Neural progenitor cell (in vitro differentiated cells): ENCODE measurements at regions not wholly inside any gene's neighbourhood (a gene's known extent, or its start where the extent isn't known, plus 50 kb on each side); places are given as distances from the start of the nearest gene placed in this dataset.

Experiments used
- DNase-seq: peaks from one replicate; pipeline ENCODE4 v3.0.0-alpha.2; 2016; ENCODE audit warnings: low spot score
- H2AFZ ChIP-seq: fragments of 200-600 bp; sonication (generic); replicated peaks from 2 replicates; pipeline ENCODE4 v1.6.1; 2016; ENCODE audit warnings: antibody characterized with exemption
- H3F3A ChIP-seq: fragments of 200-600 bp; sonication (generic); 2 replicates; pipeline ENCODE4 v1.6.1; 2016; ENCODE audit warnings: antibody characterized with exemption, low read depth
- H3K27ac ChIP-seq: fragments of 200-600 bp; sonication (generic); 2 replicates; pipeline ENCODE4 v1.5.1; 2016; ENCODE audit warnings: mild to moderate bottlenecking
- H3K27me3 ChIP-seq: fragments of 200-600 bp; sonication (generic); 2 replicates; pipeline ENCODE4 v1.6.1; 2016; ENCODE audit warnings: mild to moderate bottlenecking, moderate library complexity
- H3K36me3 ChIP-seq: fragments of 200-600 bp; sonication (generic); 2 replicates; pipeline ENCODE4 v1.5.1; 2016
- H3K4me1 ChIP-seq: fragments of 200-600 bp; sonication (generic); 2 replicates; pipeline ENCODE4 v1.6.1; 2016; ENCODE audit warnings: mixed run types
- H3K4me2 ChIP-seq: fragments of 200-600 bp; sonication (generic); 2 replicates; pipeline ENCODE4 v1.6.1; 2016
- H3K4me3 ChIP-seq: fragments of 200-600 bp; sonication (generic); 2 replicates; pipeline ENCODE4 v1.5.1; 2016
- H3K79me2 ChIP-seq: fragments of 200-600 bp; sonication (generic); 2 replicates; pipeline ENCODE4 v1.6.1; 2016; ENCODE audit warnings: low read depth
- H3K9ac ChIP-seq: fragments of 200-600 bp; sonication (generic); 2 replicates; pipeline ENCODE4 v1.6.1; 2016
- H3K9me3 ChIP-seq: fragments of 200-600 bp; sonication (generic); 2 replicates; pipeline ENCODE4 v1.5.1; 2016; ENCODE audit warnings: low read depth
- H4K20me1 ChIP-seq: fragments of 200-600 bp; sonication (generic); 2 replicates; pipeline ENCODE4 v1.6.1; 2016; ENCODE audit warnings: low read depth
- H3K27ac Mint-ChIP-seq: 3 replicates; pipeline ENCODE4 v1.8.0; 2021; ENCODE audit warnings: mixed read lengths
- H3K27me3 Mint-ChIP-seq: 2 replicates; pipeline ENCODE4 v1.8.0; 2022; ENCODE audit warnings: low read depth, mild to moderate bottlenecking, inconsistent platforms, moderate library complexity, mixed read lengths; ENCODE audit not compliant: insufficient read depth
- H3K36me3 Mint-ChIP-seq: 3 replicates; pipeline ENCODE4 v1.8.0; 2021; ENCODE audit warnings: mixed read lengths
- H3K4me1 Mint-ChIP-seq: 3 replicates; pipeline ENCODE4 v1.8.0; 2021; ENCODE audit warnings: mixed read lengths
- H3K4me3 Mint-ChIP-seq: 3 replicates; pipeline ENCODE4 v1.8.0; 2021; ENCODE audit warnings: mild to moderate bottlenecking, moderate library complexity, mixed read lengths
- H3K9me3 Mint-ChIP-seq: 3 replicates; pipeline ENCODE4 v1.8.0; 2020; ENCODE audit warnings: mixed read lengths
- CTCF ChIP-seq: fragments of 200-600 bp; sonication (generic); IDR thresholded peaks from 2 replicates; pipeline ENCODE4 v1.5.1; 2017; ENCODE audit warnings: antibody characterized with exemption, mild to moderate bottlenecking
- EZH2 ChIP-seq: fragments of 200-600 bp; sonication (generic); IDR thresholded peaks from 2 replicates; pipeline ENCODE4 v1.6.1; 2017; ENCODE audit warnings: antibody characterized with exemption, mild to moderate bottlenecking, moderate library complexity
- EZH2phosphoT487 ChIP-seq: fragments of 200-600 bp; sonication (generic); IDR thresholded peaks from 2 replicates; pipeline ENCODE4 v1.6.1; 2017; ENCODE audit warnings: antibody characterized with exemption

- Histone ChIP-seq H3K27ac (no peak overlapping the region), H4K20me1 (no peaks in the 10 kb centered on the region), H3K4me1 (no peaks in the 10 kb centered on the region), H3K9ac (no peak overlapping the region), H3K4me2 (no peak overlapping the region), H3K27me3 (no peaks in the 10 kb centered on the region), H3K79me2 (no peaks in the 10 kb centered on the region), H3K4me3 (no peak overlapping the region), H2AFZ (no peak overlapping the region), H3F3A (no peaks in the 10 kb centered on the region), H3K9me3 (no peaks in the 10 kb centered on the region), H3K36me3 (no peaks in the 10 kb centered on the region)
- no peaks in the 10 kb centered on the region for H3K36me3 Mint-ChIP-seq
- TF ChIP-seq CTCF (no peak), EZH2phosphoT487 (no peak), EZH2 (no peak)
- peaks cover 3% of the 10 kb centered on the region for H3K9me3 Mint-ChIP-seq
- H3K27ac Mint-ChIP-seq, result no peak overlapping the region
- no peak overlapping the region for H3K4me3 Mint-ChIP-seq
- peaks cover 14% of the 10 kb centered on the region for H3K4me1 Mint-ChIP-seq
- H3K27me3 Mint-ChIP-seq, result peaks cover 15% of the 10 kb centered on the region
- DNase-seq, result no peak
Observed at GRCh38 chr22:48795664-48796063, 1032.0 kb downstream of the BRD1 start.

GRCh38 chr22:48794906-48795305, 1032.8 kb downstream of the BRD1 start:
- H3K4me1 Mint-ChIP-seq, result peaks cover 15% of the 10 kb centered on the region
- H3K27ac Mint-ChIP-seq, result no peak overlapping the region
- TF ChIP-seq EZH2 (no peak), CTCF (no peak), EZH2phosphoT487 (no peak)

GRCh38 chr22:48793949-48794348, 1033.7 kb downstream of the BRD1 start:
- no peak overlapping the region for H3K4me3 Mint-ChIP-seq
- peaks cover 15% of the 10 kb centered on the region for H3K4me1 Mint-ChIP-seq
- no peaks in the 10 kb centered on the region for H3K79me2 ChIP-seq
- no peaks in the 10 kb centered on the region for H3K36me3 ChIP-seq
- no peaks in the 10 kb centered on the region for H3K27me3 ChIP-seq
- H3K9me3 ChIP-seq, result no peaks in the 10 kb centered on the region
- peaks cover 11% of the 10 kb centered on the region for H3K27me3 Mint-ChIP-seq
- H3K27ac ChIP-seq, result no peak overlapping the region
- H4K20me1 ChIP-seq, result no peaks in the 10 kb centered on the region
- no peaks in the 10 kb centered on the region for H3K4me1 ChIP-seq
- no peak overlapping the region for H3K9ac ChIP-seq
- no peak for DNase-seq
- no peak overlapping the region for H2AFZ ChIP-seq
- no peak overlapping the region for H3K4me3 ChIP-seq
- H3K9me3 Mint-ChIP-seq, result peaks cover 3% of the 10 kb centered on the region
- no peak overlapping the region for H3K27ac Mint-ChIP-seq
- H3K36me3 Mint-ChIP-seq, result no peaks in the 10 kb centered on the region
- TF ChIP-seq EZH2phosphoT487 (no peak), CTCF (no peak), EZH2 (no peak)
- H3K4me2 ChIP-seq, result no peak overlapping the region
- no peaks in the 10 kb centered on the region for H3F3A ChIP-seq

More at GRCh38 chr22:48794906-48795305, 1032.8 kb downstream of the BRD1 start:
- Mint-ChIP-seq H3K27me3 (peaks cover 15% of the 10 kb centered on the region), H3K36me3 (no peaks in the 10 kb centered on the region), H3K9me3 (peaks cover 3% of the 10 kb centered on the region), H3K4me3 (no peak overlapping the region)
- Histone ChIP-seq H3K36me3 (no peaks in the 10 kb centered on the region), H2AFZ (no peak overlapping the region), H3K9ac (no peak overlapping the region), H3F3A (no peaks in the 10 kb centered on the region), H4K20me1 (no peaks in the 10 kb centered on the region), H3K9me3 (no peaks in the 10 kb centered on the region), H3K79me2 (no peaks in the 10 kb centered on the region), H3K4me2 (no peak overlapping the region), H3K27me3 (no peaks in the 10 kb centered on the region), H3K27ac (no peak overlapping the region), H3K4me3 (no peak overlapping the region), H3K4me1 (no peaks in the 10 kb centered on the region)
- no peak for DNase-seq

GRCh38 chr22:48786679-48786996, 1041.0 kb downstream of the BRD1 start:
- no peak overlapping the region for H3K4me3 Mint-ChIP-seq
- H3K27me3 Mint-ChIP-seq, result peaks cover 4% of the 10 kb centered on the region
- H3K27ac Mint-ChIP-seq, result no peak overlapping the region
- H3K27ac ChIP-seq, result no peak overlapping the region
- H3K79me2 ChIP-seq, result no peaks in the 10 kb centered on the region
- peaks cover 13% of the 10 kb centered on the region for H3K4me1 Mint-ChIP-seq
- no peaks in the 10 kb centered on the region for H3F3A ChIP-seq
- H3K9ac ChIP-seq, result no peak overlapping the region
- no peak for TF ChIP-seq EZH2
- no peak for TF ChIP-seq EZH2phosphoT487
- TF ChIP-seq CTCF, result no peak
- no peaks in the 10 kb centered on the region for H3K9me3 ChIP-seq
- H3K36me3 Mint-ChIP-seq, result no peaks in the 10 kb centered on the region
- DNase-seq, result no peak
- no peaks in the 10 kb centered on the region for H4K20me1 ChIP-seq
- no peaks in the 10 kb centered on the region for H3K9me3 Mint-ChIP-seq
- H3K36me3 ChIP-seq, result no peaks in the 10 kb centered on the region
- H3K4me3 ChIP-seq, result no peak overlapping the region
- no peak overlapping the region for H2AFZ ChIP-seq
- H3K4me1 ChIP-seq, result peaks cover 3% of the 10 kb centered on the region
- H3K27me3 ChIP-seq, result no peaks in the 10 kb centered on the region
- H3K4me2 ChIP-seq, result no peak overlapping the region
